ENCODE measurements at regions not wholly inside any gene's neighbourhood (a gene's known extent, or its start where the extent isn't known, plus 50 kb on each side); places are given as distances from the start of the nearest gene placed in this dataset.

DNA sequence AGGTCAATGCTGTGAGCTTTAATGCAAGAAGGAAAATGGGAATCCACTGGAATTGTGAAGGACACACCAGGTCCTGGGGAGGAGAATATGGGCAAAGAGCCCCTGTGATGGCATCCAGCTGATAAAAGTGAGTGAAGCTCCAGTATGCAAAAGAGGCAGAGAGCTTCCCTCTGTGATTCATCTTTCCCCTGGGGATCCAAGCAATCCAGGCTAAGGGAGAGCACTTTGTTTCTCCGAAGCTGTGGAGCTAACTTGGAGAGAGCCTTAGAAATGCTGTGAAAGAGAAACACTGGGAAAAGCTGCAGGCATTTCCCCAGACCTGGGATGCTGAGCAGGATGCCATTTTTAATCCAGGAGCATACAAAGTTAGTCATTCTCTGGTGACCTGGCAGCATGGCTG lies 489.5 kb downstream of the SH2D4B start:
- no peak overlapping the region for H3K9ac ChIP-seq (ENCODE audit: low read length)
- H3K36me3 ChIP-seq (ENCODE audit: control insufficient read depth, insufficient read depth, low read length, severe bottlenecking), result no peaks in the 10 kb centered on the region
- no peak for DNase-seq (ENCODE audit: low read depth)
- H3K27me3 ChIP-seq (replicated peaks; ENCODE audit: control insufficient read depth, insufficient read depth, low read length), result no peaks in the 10 kb centered on the region
- H3K9me3 ChIP-seq (ENCODE audit: control insufficient read depth, low read length), result no peaks in the 10 kb centered on the region
- H3K4me1 ChIP-seq (ENCODE audit: control insufficient read depth, insufficient read depth, low read length), result peaks cover 9% of the 10 kb centered on the region
- peak overlapping the region; percentile 34 for H3K4me3 ChIP-seq (ENCODE audit: low read length)

DNA sequence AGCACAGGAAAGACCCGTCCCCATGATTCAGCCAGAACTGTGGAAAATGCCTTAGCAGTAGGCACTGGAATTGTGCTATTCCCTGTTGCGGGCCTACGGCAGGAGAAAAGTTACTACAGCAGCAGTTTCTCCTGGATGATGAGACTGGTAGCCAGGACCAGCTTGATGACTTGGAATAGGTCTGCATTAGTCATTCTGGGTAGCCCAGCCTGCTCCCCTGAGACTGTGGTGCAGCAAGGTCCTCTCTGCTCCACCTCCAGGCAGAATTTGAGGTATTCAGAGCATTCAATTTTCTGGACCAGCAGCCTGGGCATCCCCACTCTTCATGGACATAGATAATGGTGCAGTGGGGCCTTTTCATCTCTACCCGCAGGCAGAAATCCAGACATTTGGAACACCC lies 490.0 kb downstream of the SH2D4B start:
- H3K4me1 ChIP-seq (ENCODE audit: control insufficient read depth, insufficient read depth, low read length), result peaks cover 9% of the 10 kb centered on the region

DNA sequence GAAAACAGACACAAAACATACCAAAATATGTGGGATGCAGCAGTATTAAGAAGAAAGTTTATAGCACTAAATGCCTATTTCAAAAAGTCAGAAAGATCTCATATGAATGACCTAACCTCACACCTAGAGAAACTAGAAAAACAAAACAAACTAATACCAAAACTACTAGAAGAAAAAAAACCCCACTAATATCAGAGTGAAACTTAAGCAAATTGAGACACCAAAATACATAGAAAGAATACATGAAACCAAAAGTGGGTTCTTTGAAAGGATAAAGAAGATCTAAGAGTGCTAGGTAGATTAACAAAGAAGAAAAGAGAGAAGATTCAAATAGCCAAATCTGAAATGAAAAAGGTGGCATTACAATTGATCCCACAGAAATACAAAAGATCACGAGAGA lies 494.1 kb downstream of the SH2D4B start:
- no peaks in the 10 kb centered on the region for H3K36me3 ChIP-seq (ENCODE audit: control insufficient read depth, insufficient read depth, low read length, severe bottlenecking)
- DNase-seq (ENCODE audit: low read depth), result no peak
- peaks cover 17% of the 10 kb centered on the region for H3K9me3 ChIP-seq (ENCODE audit: control insufficient read depth, low read length)
- H3K27me3 ChIP-seq (replicated peaks; ENCODE audit: control insufficient read depth, insufficient read depth, low read length), result no peaks in the 10 kb centered on the region
- H3K4me3 ChIP-seq (ENCODE audit: low read length), result no peak overlapping the region
- no peak overlapping the region for H3K9ac ChIP-seq (ENCODE audit: low read length)
- H3K4me1 ChIP-seq (ENCODE audit: control insufficient read depth, insufficient read depth, low read length), result peaks cover 9% of the 10 kb centered on the region

More for the DNA sequence above, 490.0 kb downstream of the SH2D4B start:
- DNase-seq (ENCODE audit: low read depth), result no peak
- Histone ChIP-seq H3K36me3 (ENCODE audit: control insufficient read depth, insufficient read depth, low read length, severe bottlenecking) (no peaks in the 10 kb centered on the region), H3K9me3 (ENCODE audit: control insufficient read depth, low read length) (no peaks in the 10 kb centered on the region), H3K27me3 (replicated peaks; ENCODE audit: control insufficient read depth, insufficient read depth, low read length) (no peaks in the 10 kb centered on the region), H3K4me3 (ENCODE audit: low read length) (peak overlapping the region; percentile 34), H3K9ac (ENCODE audit: low read length) (no peak overlapping the region)

DNA sequence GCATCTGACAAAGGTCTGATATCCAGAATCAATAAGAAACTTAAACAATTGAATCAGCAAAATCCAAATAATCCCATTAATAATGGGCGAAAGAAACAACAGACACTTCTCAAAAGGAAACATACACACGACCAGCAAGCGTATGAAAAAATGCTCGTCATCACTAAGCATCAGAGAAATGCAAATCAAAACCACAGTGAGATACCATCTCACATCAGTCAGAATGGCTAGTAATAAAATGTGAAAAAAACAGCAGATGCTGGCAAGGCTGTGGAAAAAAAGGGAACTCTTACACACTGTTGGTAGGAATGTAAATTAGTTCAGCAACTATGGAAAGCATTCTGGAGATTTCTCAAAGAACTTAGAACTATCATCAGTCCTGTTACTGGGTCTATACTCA lies 496.7 kb downstream of the SH2D4B start:
- peaks cover 37% of the 10 kb centered on the region for H3K9me3 ChIP-seq (ENCODE audit: control insufficient read depth, low read length)
- H3K36me3 ChIP-seq (ENCODE audit: control insufficient read depth, insufficient read depth, low read length, severe bottlenecking), result no peaks in the 10 kb centered on the region
- no peak overlapping the region for H3K4me3 ChIP-seq (ENCODE audit: low read length)
- DNase-seq (ENCODE audit: low read depth), result no peak
- no peaks in the 10 kb centered on the region for H3K4me1 ChIP-seq (ENCODE audit: control insufficient read depth, insufficient read depth, low read length)
- H3K9ac ChIP-seq (ENCODE audit: low read length), result no peak overlapping the region
- no peaks in the 10 kb centered on the region for H3K27me3 ChIP-seq (replicated peaks; ENCODE audit: control insufficient read depth, insufficient read depth, low read length)

DNA sequence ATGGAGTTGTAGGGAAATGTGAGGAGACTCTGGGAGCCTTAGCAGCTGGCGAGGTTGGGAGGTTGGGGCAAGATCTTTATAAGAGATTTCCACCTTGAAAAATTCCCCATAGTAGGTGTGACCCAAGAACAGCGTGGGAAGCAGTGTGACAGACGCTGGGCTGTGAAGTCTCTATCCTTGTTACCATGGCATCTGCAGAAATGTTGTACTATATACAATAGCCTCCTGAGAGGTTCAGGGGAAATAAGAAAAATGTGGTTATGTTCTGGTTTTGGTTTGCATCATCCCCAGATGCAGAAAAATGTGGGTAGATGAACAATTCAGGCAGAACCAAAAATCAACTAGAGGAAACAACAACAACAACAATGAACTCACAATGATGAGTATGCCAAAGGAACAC lies 498.6 kb downstream of the SH2D4B start:
- Histone ChIP-seq H3K4me3 (ENCODE audit: low read length) (no peak overlapping the region), H3K27me3 (replicated peaks; ENCODE audit: control insufficient read depth, insufficient read depth, low read length) (no peaks in the 10 kb centered on the region), H3K36me3 (ENCODE audit: control insufficient read depth, insufficient read depth, low read length, severe bottlenecking) (no peaks in the 10 kb centered on the region), H3K4me1 (ENCODE audit: control insufficient read depth, insufficient read depth, low read length) (no peaks in the 10 kb centered on the region), H3K9me3 (ENCODE audit: control insufficient read depth, low read length) (peaks cover 37% of the 10 kb centered on the region), H3K9ac (ENCODE audit: low read length) (no peak overlapping the region)
- no peak for DNase-seq (ENCODE audit: low read depth)

DNA sequence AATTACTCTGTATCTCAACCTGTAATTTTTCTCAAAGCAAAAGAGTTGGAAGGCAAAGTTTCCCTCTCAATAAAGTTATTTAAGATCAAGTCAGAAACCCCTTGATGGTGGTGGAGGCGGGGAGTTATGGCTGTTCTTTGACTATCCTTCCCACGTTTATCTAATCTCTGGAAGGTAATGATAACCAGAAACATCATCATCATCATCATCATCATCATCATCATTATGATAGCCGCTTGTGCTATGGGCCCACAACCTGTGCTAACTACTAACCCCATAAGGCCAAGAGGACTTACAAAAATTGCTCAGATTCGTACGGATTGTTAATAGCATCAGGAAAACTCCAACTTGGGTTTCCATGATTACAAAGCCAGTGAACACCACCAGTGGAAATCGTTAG lies 502.3 kb downstream of the SH2D4B start:
- H3K9me3 ChIP-seq (ENCODE audit: control insufficient read depth, low read length), result peaks cover 37% of the 10 kb centered on the region
- H3K4me1 ChIP-seq (ENCODE audit: control insufficient read depth, insufficient read depth, low read length), result no peaks in the 10 kb centered on the region
- no peaks in the 10 kb centered on the region for H3K27me3 ChIP-seq (replicated peaks; ENCODE audit: control insufficient read depth, insufficient read depth, low read length)
- no peaks in the 10 kb centered on the region for H3K36me3 ChIP-seq (ENCODE audit: control insufficient read depth, insufficient read depth, low read length, severe bottlenecking)
- no peak for DNase-seq (ENCODE audit: low read depth)
- H3K4me3 ChIP-seq (ENCODE audit: low read length), result no peak overlapping the region
- H3K9ac ChIP-seq (ENCODE audit: low read length), result no peak overlapping the region

DNA sequence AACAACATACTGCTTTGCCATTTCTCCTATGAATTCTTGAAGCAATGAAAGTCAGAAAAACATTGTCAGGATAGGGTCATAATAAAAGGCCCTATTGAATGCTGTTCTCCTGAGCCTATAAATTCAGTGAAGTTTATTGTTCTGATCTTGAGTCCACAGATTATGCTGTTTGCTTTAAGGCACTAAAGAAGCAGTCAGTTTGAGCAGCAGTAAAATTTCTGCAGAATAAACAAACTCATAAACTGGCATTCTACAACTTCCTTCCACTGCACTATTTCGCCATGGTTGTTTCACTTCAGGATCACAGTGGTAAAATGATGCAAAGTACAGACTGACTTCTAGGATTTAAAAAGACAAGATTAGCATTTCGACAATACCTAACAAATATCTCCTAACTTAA lies 503.2 kb downstream of the SH2D4B start:
- H3K36me3 ChIP-seq (ENCODE audit: control insufficient read depth, insufficient read depth, low read length, severe bottlenecking), result no peaks in the 10 kb centered on the region
- H3K9ac ChIP-seq (ENCODE audit: low read length), result no peak overlapping the region
- no peaks in the 10 kb centered on the region for H3K27me3 ChIP-seq (replicated peaks; ENCODE audit: control insufficient read depth, insufficient read depth, low read length)
- no peak for DNase-seq (ENCODE audit: low read depth)
- no peaks in the 10 kb centered on the region for H3K4me1 ChIP-seq (ENCODE audit: control insufficient read depth, insufficient read depth, low read length)
- H3K4me3 ChIP-seq (ENCODE audit: low read length), result no peak overlapping the region
- peaks cover 29% of the 10 kb centered on the region for H3K9me3 ChIP-seq (ENCODE audit: control insufficient read depth, low read length)

DNA sequence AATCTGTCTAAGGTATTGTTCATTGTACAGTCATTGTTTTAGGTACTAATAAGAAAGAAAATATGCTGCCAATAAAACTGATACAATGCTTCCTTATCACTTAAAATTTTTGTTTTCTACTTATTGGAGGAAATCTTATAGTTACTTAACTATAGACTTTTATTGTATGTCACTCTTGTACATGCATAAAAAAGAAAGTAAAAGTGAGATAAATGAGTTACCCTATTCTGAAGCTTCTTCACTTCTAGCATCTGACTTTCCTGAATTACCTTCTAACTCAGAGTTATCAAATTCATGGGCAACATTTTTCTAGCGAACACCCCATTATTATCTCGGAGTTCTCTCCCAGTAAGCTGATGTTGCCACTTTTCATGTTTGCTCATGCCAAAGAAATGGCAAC lies 504.9 kb downstream of the SH2D4B start:
- Histone ChIP-seq H3K36me3 (ENCODE audit: control insufficient read depth, insufficient read depth, low read length, severe bottlenecking) (no peaks in the 10 kb centered on the region), H3K9ac (ENCODE audit: low read length) (no peak overlapping the region), H3K4me3 (ENCODE audit: low read length) (no peak overlapping the region), H3K27me3 (replicated peaks; ENCODE audit: control insufficient read depth, insufficient read depth, low read length) (no peaks in the 10 kb centered on the region), H3K9me3 (ENCODE audit: control insufficient read depth, low read length) (peaks cover 12% of the 10 kb centered on the region), H3K4me1 (ENCODE audit: control insufficient read depth, insufficient read depth, low read length) (no peaks in the 10 kb centered on the region)
- DNase-seq (ENCODE audit: low read depth), result no peak

DNA sequence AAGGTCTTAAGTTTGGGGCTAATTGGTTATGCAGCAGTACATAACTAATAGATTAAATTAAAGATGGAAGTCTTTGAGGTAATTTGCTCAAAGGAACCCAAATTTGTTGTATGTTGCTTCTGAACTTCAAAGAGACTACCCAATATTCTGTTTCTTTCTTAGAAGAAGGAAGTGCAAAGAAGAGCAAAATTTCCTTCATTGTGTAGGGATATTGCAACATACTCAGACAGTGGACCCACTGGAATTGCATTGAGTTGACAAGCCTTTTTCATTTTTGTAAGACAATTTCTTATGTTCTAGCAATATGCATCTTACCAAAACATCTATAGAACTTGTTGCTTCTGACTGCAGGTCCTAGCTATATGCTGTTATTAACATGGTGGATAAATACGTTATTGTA lies 527.8 kb downstream of the SH2D4B start:
- H3K9ac ChIP-seq (ENCODE audit: low read length), result no peak overlapping the region
- H3K36me3 ChIP-seq (ENCODE audit: control insufficient read depth, insufficient read depth, low read length, severe bottlenecking), result no peaks in the 10 kb centered on the region
- H3K4me1 ChIP-seq (ENCODE audit: control insufficient read depth, insufficient read depth, low read length), result no peaks in the 10 kb centered on the region
- no peak overlapping the region for H3K4me3 ChIP-seq (ENCODE audit: low read length)
- no peak for DNase-seq (ENCODE audit: low read depth)
- no peaks in the 10 kb centered on the region for H3K27me3 ChIP-seq (replicated peaks; ENCODE audit: control insufficient read depth, insufficient read depth, low read length)
- H3K9me3 ChIP-seq (ENCODE audit: control insufficient read depth, low read length), result no peaks in the 10 kb centered on the region

DNA sequence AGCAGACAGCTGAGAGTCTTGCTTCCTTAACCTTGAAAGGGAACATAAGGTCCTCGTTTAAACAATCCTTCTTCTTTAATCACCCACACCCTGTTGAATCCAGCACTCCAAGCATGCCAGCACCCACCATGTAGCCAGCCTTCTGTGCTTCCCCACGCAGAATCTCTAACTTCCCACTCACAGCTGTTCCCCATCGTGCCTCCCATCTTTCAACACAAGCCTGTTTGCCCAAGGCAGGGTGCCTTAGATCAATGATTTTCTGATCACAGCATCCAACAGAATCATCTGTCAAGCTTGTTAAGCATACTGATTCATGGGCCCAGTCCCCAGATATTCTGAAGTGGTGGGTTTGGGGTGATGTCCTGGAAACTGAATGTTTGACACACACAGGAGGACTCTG lies 530.8 kb downstream of the SH2D4B start:
- Histone ChIP-seq H3K9ac (ENCODE audit: low read length) (no peak overlapping the region), H3K36me3 (ENCODE audit: control insufficient read depth, insufficient read depth, low read length, severe bottlenecking) (no peaks in the 10 kb centered on the region), H3K4me1 (ENCODE audit: control insufficient read depth, insufficient read depth, low read length) (no peaks in the 10 kb centered on the region), H3K9me3 (ENCODE audit: control insufficient read depth, low read length) (no peaks in the 10 kb centered on the region), H3K27me3 (replicated peaks; ENCODE audit: control insufficient read depth, insufficient read depth, low read length) (no peaks in the 10 kb centered on the region), H3K4me3 (ENCODE audit: low read length) (no peak overlapping the region)
- no peak for DNase-seq (ENCODE audit: low read depth)

DNA sequence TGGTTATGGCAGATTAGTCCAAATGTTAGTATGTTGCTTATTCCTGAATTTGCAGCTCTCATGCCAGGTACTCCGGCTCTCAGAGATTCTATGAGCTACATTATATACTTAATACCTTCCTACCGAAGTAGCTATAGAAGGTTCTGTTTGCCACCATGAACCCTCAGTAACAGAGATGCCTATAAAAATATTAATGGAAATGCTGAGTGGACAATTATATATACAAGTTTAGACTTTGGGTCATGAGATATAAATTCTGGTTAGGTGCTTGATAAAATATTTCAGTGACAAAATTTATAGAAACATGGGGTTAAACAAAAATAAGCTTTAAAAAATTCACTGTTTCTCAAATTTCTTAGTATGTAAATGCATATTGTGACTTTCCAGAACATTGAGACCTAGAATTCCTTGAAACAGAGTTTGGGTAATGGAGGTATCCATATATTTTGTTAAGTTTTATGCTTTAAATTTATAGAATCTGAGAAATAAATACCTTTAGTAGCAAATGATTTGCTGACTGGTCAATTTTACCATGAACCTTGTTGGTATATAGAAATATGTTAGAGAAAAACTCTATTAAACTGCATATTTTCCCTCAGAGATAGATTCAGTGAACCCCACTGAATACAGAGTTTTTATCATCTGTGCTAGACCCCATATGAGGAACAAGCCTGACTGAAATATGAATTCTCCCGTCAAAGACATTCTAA lies 533.5 kb downstream of the SH2D4B start:
- no peak overlapping the region for H3K9ac ChIP-seq (ENCODE audit: low read length)
- no peak overlapping the region for H3K4me3 ChIP-seq (ENCODE audit: low read length)
- no peaks in the 10 kb centered on the region for H3K4me1 ChIP-seq (ENCODE audit: control insufficient read depth, insufficient read depth, low read length)
- H3K9me3 ChIP-seq (ENCODE audit: control insufficient read depth, low read length), result no peaks in the 10 kb centered on the region
- no peaks in the 10 kb centered on the region for H3K27me3 ChIP-seq (replicated peaks; ENCODE audit: control insufficient read depth, insufficient read depth, low read length)
- DNase-seq (ENCODE audit: low read depth), result no peak
- H3K36me3 ChIP-seq (ENCODE audit: control insufficient read depth, insufficient read depth, low read length, severe bottlenecking), result no peaks in the 10 kb centered on the region

DNA sequence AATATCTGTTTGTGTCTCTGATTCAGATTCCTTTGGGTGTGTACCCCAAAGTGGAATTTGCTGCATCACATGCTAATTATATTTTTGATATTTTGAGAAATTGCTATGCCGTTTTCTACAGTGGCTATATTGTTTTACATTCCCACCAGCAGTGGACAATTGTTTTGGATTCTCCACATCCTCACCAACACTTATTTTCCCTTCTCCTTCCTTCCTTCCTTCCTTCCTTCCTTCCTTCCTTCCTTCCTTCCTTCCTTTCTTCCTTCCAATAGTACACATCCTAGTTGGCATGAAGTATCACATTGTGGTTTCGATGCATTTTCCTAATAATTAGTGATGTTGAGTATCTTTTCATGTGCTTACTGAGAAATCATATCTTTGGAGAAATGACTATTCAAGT lies 535.5 kb downstream of the SH2D4B start:
- Histone ChIP-seq H3K9ac (ENCODE audit: low read length) (no peak overlapping the region), H3K4me3 (ENCODE audit: low read length) (no peak overlapping the region), H3K27me3 (replicated peaks; ENCODE audit: control insufficient read depth, insufficient read depth, low read length) (no peaks in the 10 kb centered on the region), H3K4me1 (ENCODE audit: control insufficient read depth, insufficient read depth, low read length) (no peaks in the 10 kb centered on the region), H3K9me3 (ENCODE audit: control insufficient read depth, low read length) (no peaks in the 10 kb centered on the region), H3K36me3 (ENCODE audit: control insufficient read depth, insufficient read depth, low read length, severe bottlenecking) (no peaks in the 10 kb centered on the region)
- DNase-seq (ENCODE audit: low read depth), result no peak

Measured in adipocyte (in vitro differentiated cells).